SJSA1 (cell line): ENCODE measurements at regions not wholly inside any gene's neighbourhood (a gene's known extent, or its start where the extent isn't known, plus 50 kb on each side); places are given as distances from the start of the nearest gene placed in this dataset.
"Not testable (repeated sequence)": the region's sequence is repeated elsewhere in the genome, so short reads cannot be mapped to it uniquely, and the experiment has no call there.

Source experiments
- DNase-seq, 2 experiments: peaks; one replicate each; pipeline ENCODE4 v3.0.0-alpha.2; 2015 to 2020; ENCODE audit warnings: low spot score in 2 of 2, low read depth in 1 of 2
- H3K27ac ChIP-seq: fragments of 250-450 bp; sonication (Bioruptor Pico); 2 replicates; pipeline ENCODE4 v1.5.1; 2020; ENCODE audit warnings: mild to moderate bottlenecking, moderate library complexity
- H3K27me3 ChIP-seq: fragments of 250-450 bp; sonication (Bioruptor Pico); replicated peaks from 2 replicates; pipeline ENCODE4 v1.5.1; 2020; ENCODE audit warnings: mild to moderate bottlenecking, moderate library complexity
- H3K36me3 ChIP-seq: fragments of 250-450 bp; sonication (Bioruptor Pico); 2 replicates; pipeline ENCODE4 v1.5.1; 2020; ENCODE audit warnings: mild to moderate bottlenecking
- H3K4me1 ChIP-seq: fragments of 250-450 bp; sonication (Bioruptor Pico); replicated peaks from 2 replicates; pipeline ENCODE4 v1.6.1; 2021; ENCODE audit warnings: mild to moderate bottlenecking
- H3K4me3 ChIP-seq: fragments of 250-450 bp; sonication (Bioruptor Pico); 2 replicates; pipeline ENCODE4 v1.5.1; 2020; ENCODE audit warnings: mild to moderate bottlenecking
- H3K9me3 ChIP-seq: fragments of 250-450 bp; sonication (Bioruptor Pico); replicated peaks from 2 replicates; pipeline ENCODE4 v1.5.1; 2020; ENCODE audit warnings: mild to moderate bottlenecking

DNA sequence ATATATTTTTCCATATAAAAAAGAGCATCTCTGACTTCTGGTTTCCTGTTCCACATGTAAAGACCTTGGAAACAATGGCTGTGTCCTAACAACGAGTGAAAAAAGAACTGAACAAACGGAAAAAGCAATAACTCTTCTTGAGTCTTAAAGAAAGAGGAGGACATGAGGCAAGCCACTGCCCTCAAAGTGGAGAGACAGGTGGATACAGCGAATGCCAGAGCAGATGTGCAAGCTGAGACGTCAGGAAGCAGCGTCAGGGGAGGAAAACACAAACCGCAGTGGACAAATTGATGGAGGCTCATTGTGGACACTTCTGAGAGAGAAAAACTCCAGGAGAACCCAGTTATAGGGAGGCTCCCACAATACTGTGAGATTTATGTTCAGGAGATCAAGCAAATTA lies 208.0 kb upstream of the MME start:
- H3K4me3 ChIP-seq, result no peak overlapping the region
- H3K27ac ChIP-seq, result no peak overlapping the region
- no peaks in the 10 kb centered on the region for H3K4me1 ChIP-seq
- H3K27me3 ChIP-seq, result no peaks in the 10 kb centered on the region
- no peaks in the 10 kb centered on the region for H3K9me3 ChIP-seq
- no peak for DNase-seq
- no peaks in the 10 kb centered on the region for H3K36me3 ChIP-seq

DNA sequence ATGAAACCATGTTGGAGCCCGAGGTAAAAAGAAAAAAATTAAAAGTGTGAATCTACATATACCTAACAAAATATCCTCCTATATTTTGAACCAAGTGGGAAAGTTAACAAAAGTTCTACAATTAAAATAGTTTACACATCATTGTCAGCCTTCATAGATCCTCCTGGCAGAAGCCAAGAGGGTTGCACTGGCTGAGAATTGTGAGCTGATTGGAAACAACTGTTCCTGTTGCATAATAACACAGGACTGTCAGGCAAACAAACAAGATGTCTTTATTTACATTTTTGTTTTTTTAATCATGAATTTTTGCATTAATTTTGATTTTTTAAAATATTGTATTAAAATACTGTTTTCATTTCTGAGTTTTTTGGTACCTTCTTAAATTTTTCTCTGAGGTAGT lies 215.2 kb upstream of the MME start:
- H3K4me1 ChIP-seq, result no peaks in the 10 kb centered on the region

DNA sequence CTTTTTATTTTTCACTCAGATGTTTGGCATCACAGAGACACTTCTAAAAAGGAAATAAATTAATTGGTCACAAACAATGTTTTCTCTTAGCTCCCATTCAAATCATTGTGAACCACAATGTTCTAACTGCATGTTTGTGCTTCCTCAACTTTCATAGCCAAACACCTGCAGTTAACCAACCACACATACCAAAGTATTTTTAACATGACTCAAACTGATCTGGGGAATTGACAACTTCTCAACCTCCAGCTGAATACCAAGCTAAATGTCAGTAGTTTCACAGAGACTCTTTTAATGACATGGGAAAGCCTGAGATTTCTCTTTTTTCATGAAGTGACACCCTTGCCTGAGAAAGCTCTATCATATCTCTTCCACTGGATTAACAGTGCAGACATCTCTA lies 217.9 kb upstream of the MME start:
- no peaks in the 10 kb centered on the region for H3K36me3 ChIP-seq
- H3K9me3 ChIP-seq, result no peaks in the 10 kb centered on the region
- H3K27ac ChIP-seq, result no peak overlapping the region
- H3K4me1 ChIP-seq, result no peaks in the 10 kb centered on the region
- no peaks in the 10 kb centered on the region for H3K27me3 ChIP-seq
- no peak for DNase-seq
- H3K4me3 ChIP-seq, result no peak overlapping the region

More for the DNA sequence above, 215.2 kb upstream of the MME start:
- Histone ChIP-seq H3K27me3 (no peaks in the 10 kb centered on the region), H3K9me3 (no peaks in the 10 kb centered on the region), H3K4me3 (no peak overlapping the region), H3K27ac (no peak overlapping the region), H3K36me3 (no peaks in the 10 kb centered on the region)
- DNase-seq, result no peak

DNA sequence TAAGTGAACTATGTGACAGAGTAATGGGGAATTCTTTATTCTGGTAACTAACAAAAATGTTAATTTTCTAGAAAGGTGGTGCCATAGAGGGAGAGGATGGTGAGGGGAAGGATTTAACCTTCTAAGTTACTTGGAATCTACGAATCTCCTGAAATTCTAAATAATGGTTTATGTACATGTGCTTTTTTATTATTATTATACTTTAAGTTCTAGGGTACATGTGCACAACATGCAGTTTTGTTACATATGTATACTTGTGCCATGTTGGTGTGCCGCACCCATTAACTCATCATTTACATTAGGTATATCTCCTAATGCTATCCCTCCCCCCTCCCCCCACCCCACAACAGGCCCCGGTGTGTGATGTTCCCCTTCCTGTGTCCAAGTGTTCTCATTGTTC lies 227.1 kb upstream of the MME start:
- H3K9me3 ChIP-seq, H3K36me3 ChIP-seq, H3K27ac ChIP-seq, DNase-seq, H3K4me3 ChIP-seq, H3K27me3 ChIP-seq, H3K4me1 ChIP-seq: not testable (repeated sequence)

DNA sequence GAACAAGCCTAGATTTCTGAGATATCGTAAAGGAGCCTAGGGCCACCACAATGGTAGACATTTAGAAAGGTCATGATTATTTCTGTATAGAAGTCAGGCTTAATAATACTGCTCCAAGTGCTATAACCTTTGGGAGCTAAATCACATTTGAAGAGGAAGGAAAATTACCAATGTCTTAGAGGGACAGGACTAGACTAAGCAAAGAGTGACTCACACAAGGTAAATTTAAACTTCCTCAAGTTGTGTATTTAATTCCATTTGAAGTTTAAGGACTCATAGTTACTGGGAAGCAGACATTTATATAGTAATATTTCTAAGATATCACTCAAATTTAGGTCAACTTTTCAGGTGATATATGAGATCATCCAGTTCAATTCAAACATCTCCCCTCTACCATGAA lies 227.6 kb upstream of the MME start:
- no peak overlapping the region for H3K27ac ChIP-seq
- no peak overlapping the region for H3K4me3 ChIP-seq
- H3K4me1 ChIP-seq, result no peaks in the 10 kb centered on the region; the same call in 1 of the 2 replicates
- no peak for DNase-seq
- no peaks in the 10 kb centered on the region for H3K27me3 ChIP-seq
- H3K36me3 ChIP-seq, result no peaks in the 10 kb centered on the region
- H3K9me3 ChIP-seq, result no peaks in the 10 kb centered on the region

DNA sequence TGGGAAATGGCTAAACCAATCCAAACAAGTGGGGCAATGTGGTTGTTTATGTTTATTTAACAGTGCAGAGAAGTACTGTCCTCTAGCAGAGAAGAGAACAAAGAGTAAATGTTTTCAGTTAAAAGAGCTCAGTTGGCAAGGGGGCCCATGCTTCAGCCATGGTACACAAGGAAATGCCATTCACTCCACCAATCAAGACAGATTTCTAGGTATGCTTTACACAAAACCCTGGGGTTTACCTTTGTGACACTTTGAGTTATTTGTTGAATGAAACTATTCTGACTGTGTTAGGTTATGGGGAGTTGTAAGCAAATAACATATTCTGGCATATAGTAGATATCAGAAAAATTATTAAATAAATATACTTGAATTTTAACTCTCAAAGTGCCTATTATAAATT lies 228.5 kb upstream of the MME start:
- Histone ChIP-seq H3K9me3 (no peaks in the 10 kb centered on the region), H3K4me3 (no peak overlapping the region), H3K36me3 (no peaks in the 10 kb centered on the region), H3K27me3 (no peaks in the 10 kb centered on the region), H3K4me1 (no peaks in the 10 kb centered on the region; the same call in 1 of the 2 replicates), H3K27ac (no peak overlapping the region)
- peak in 1 of 2 experiments; percentile 17 for DNase-seq

DNA sequence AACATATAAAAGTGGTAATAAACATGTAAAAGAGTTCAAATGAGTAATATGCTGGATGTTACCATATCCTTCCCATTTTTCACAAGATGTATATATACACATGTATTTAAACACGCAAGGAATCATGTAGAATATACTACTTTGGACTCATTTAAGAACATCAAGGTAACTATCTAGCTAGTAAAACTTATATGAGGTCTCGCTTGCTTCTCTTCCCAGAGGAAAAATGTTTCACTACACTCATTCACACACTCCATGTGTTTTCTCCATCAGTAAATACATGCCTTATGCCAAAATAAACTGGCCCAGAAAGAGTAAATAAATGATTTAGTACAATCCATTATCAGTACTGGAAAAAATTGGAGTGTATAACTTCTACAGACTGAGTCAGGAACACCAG lies 229.2 kb upstream of the MME start:
- Histone ChIP-seq H3K9me3 (no peaks in the 10 kb centered on the region), H3K36me3 (no peaks in the 10 kb centered on the region), H3K27me3 (no peaks in the 10 kb centered on the region), H3K4me1 (no peaks in the 10 kb centered on the region; the same call in 1 of the 2 replicates), H3K27ac (no peak overlapping the region), H3K4me3 (no peak overlapping the region)
- DNase-seq, result no peak

DNA sequence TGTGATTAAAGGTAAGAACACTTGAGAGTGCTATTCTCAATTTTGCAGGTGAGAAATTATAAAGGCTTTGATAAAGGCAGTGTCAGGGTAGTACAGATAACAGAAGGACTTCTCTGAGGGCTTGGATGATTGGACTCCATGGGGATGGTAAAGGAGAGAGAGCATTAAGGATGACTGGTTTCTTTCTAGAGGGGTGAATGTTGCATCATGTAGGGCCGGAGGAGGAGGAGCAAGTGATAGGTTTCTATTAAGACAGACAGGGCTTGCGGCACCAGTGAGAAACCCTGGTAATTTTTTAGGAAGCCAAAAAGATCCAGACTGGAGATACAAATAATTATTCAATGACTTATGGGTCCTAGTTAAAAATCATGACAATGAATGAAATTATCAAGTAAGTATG lies 230.7 kb upstream of the MME start:
- Histone ChIP-seq H3K27ac (no peak overlapping the region), H3K27me3 (no peaks in the 10 kb centered on the region), H3K9me3 (no peaks in the 10 kb centered on the region), H3K36me3 (no peaks in the 10 kb centered on the region), H3K4me3 (no peak overlapping the region), H3K4me1 (no peaks in the 10 kb centered on the region; the same call in 1 of the 2 replicates)
- no peak for DNase-seq

DNA sequence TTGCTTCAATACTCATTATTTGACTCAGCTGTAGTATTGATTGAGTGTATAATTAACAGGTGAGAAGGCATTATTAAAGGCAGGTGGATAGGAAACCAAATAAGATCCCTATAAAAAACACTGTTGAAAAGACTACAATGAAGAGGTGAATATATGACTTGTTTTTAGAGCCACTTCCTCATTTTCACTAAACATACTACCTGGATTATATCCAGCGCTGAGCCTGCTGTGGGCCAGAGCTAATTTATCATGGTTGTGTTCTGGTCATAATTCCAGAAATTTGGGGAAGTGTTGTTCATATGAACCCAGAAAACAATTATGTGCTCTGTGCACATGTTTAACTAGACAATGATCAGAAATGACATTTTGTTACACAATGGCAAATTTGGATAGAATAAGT lies 235.3 kb upstream of the MME start:
- no peaks in the 10 kb centered on the region for H3K9me3 ChIP-seq
- no peaks in the 10 kb centered on the region for H3K4me1 ChIP-seq
- H3K27me3 ChIP-seq, result no peaks in the 10 kb centered on the region
- no peaks in the 10 kb centered on the region for H3K36me3 ChIP-seq
- no peak overlapping the region for H3K27ac ChIP-seq
- no peak overlapping the region for H3K4me3 ChIP-seq
- no peak for DNase-seq

DNA sequence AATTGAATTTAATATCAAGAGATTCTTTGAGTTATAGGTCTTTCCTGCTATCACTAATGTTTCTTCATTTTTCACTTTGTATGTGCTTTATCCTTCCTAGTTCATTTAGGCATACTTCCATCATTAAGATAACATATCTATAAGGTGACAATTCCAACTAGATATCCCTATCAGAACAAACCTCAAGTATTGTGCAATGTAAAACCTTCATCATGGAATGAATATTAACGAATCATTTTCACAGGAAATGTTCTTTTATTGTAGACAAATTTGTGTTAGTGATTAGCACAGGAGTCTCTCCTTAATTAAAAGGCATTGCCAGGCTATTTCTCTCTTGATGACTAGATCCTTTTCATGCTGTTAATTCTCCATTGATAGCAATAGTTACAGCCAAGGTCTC lies 236.5 kb upstream of the MME start:
- H3K4me1 ChIP-seq, result no peaks in the 10 kb centered on the region
- no peak for DNase-seq

DNA sequence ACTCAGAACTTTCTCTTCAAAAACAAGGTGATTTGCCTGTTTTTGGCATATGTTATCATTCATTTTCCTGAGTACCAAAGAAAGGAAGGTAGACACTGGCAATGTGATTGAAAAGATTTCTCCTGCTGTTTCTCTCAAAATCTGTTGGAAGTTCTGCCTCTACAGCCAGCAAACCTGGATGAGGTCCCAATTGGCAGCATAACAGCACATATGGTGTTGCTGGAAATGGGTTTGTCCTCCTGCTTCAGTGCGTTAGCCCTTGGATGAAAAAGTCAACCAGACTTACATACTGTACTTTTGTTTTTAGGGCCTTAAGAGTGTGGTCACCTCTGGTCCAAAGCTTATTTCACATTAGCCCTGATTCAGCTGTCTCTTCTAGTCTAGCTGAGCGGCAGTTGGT lies 237.6 kb upstream of the MME start:
- Histone ChIP-seq H3K36me3 (no peaks in the 10 kb centered on the region), H3K27ac (no peak overlapping the region), H3K27me3 (no peaks in the 10 kb centered on the region), H3K4me1 (no peaks in the 10 kb centered on the region), H3K9me3 (no peaks in the 10 kb centered on the region), H3K4me3 (no peak overlapping the region)
- no peak for DNase-seq

More for the DNA sequence above, 236.5 kb upstream of the MME start:
- H3K27ac ChIP-seq, result no peak overlapping the region
- H3K27me3 ChIP-seq, result no peaks in the 10 kb centered on the region
- H3K4me3 ChIP-seq, result no peak overlapping the region
- no peaks in the 10 kb centered on the region for H3K36me3 ChIP-seq
- no peaks in the 10 kb centered on the region for H3K9me3 ChIP-seq

DNA sequence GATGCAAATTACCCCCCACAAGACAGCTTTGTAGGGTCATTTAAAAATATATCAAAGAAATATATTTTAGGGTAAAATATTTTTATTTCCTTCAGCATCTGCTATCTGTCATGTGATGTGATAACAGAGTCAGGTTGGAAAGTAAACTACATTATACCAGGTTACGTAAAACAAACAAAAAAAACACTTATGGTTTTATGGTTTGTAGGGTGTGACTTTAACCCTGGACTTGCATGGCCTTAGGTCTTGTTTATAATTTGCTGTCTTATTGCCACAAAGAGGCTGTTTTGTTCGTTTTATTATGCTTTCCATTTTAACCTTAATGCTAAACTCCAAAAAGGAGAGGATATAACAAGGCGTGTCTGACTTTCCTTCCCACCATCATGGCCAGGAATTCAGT lies 244.5 kb upstream of the MME start:
- H3K9me3 ChIP-seq, result no peaks in the 10 kb centered on the region
- H3K4me1 ChIP-seq, result no peaks in the 10 kb centered on the region
- no peak overlapping the region for H3K4me3 ChIP-seq
- no peak overlapping the region for H3K27ac ChIP-seq
- DNase-seq, result no peak
- H3K36me3 ChIP-seq, result no peaks in the 10 kb centered on the region
- no peaks in the 10 kb centered on the region for H3K27me3 ChIP-seq

DNA sequence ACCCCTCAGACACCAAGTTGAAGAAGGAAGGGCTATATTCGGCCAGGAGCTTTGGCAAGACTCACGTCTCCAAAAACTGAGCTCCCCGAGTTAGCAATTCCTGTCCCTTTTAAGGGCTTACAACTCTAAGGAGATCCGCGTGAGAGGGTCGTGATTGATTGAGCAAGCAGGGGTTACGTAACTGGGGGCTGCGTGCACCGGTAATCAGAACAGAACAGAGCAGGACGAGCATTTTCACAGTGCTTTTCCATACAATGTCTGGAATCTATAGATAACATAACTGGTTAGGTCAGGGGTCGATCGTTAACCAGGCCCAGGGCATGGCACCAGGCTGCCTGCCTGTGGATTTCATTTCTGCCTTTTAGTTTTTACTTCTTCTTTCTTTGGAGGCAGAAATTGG lies 245.3 kb upstream of the MME start:
- DNase-seq, H3K27me3 ChIP-seq, H3K27ac ChIP-seq, H3K9me3 ChIP-seq, H3K4me3 ChIP-seq, H3K4me1 ChIP-seq, H3K36me3 ChIP-seq: not testable (repeated sequence)

DNA sequence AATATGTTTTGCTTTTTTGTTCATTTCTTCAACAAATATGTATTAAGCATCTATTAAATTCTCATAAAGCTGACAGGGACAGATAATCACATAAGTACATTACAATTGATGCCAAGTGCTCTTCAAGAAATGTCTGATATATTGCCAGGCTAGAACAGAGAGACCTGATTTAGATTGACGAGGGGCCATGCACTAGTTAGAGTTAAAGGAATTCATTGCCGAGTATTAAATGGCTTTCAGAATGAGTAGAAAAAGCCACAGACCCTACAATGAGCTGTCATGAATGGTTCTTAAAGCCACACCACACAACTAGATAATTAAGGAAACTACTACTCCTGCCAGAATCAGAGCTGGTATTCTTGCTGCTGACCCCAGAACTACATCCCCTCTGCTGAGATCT lies 250.2 kb upstream of the MME start:
- H3K4me3 ChIP-seq, result no peak overlapping the region
- no peaks in the 10 kb centered on the region for H3K9me3 ChIP-seq
- H3K27ac ChIP-seq, result no peak overlapping the region
- DNase-seq, result no peak
- H3K4me1 ChIP-seq, result no peaks in the 10 kb centered on the region
- H3K27me3 ChIP-seq, result no peaks in the 10 kb centered on the region
- H3K36me3 ChIP-seq, result no peaks in the 10 kb centered on the region

DNA sequence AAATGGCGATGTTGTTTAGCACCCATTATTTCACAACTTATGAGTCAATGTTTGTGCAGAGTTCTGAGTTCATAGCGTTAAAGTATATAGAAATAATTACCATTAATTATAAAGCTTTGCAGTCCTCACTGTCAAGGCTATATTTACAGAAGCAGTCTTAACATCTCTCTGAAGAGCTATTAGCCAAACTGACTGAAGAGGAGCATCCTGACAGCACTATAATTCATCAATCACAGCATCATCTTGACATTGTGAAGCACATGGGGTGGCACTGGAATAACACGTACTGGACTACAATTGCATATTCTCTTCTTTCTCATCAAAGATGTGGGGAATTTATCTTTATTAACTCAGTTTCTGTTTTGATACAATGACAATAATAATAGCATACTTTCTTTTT lies 260.6 kb upstream of the MME start:
- Histone ChIP-seq H3K36me3 (no peaks in the 10 kb centered on the region), H3K9me3 (no peaks in the 10 kb centered on the region), H3K4me1 (no peaks in the 10 kb centered on the region), H3K27ac (no peak overlapping the region), H3K27me3 (no peaks in the 10 kb centered on the region), H3K4me3 (no peak overlapping the region)
- DNase-seq, result no peak
